SK-N-SH (cell line): ENCODE measurements at regions not wholly inside any gene's neighbourhood (a gene's known extent, or its start where the extent isn't known, plus 50 kb on each side); places are given as distances from the start of the nearest gene placed in this dataset.

Experiments
- CTCF ChIA-PET: fragments of 300-600, 350-600 bp; formaldehyde crosslinking; extraction: SDS; loops from one replicate; lab custom pipeline; 2021; lab: Yijun Ruan, JAX
- POLR2A ChIA-PET: fragments of 350-600 bp; sonication (Branson Sonifier 250); formaldehyde crosslinking; extraction: SDS; loops from one replicate; lab custom pipeline; 2020; ENCODE audit warnings: antibody characterized with exemption, inconsistent platforms; lab: Yijun Ruan, JAX
- DNase-seq: peaks from one replicate; pipeline ENCODE4 v3.0.0; 2012
- H2AFZ ChIP-seq: fragments of 200-600 bp; sonication (generic); 2 replicates; pipeline ENCODE4 v1.8.1; 2016; ENCODE audit warnings: antibody characterized with exemption, mild to moderate bottlenecking, low read depth
- H3F3A ChIP-seq: fragments of 200-600 bp; sonication (generic); replicated peaks from 2 replicates; pipeline ENCODE3; 2016; ENCODE audit warnings: antibody characterized with exemption, mild to moderate bottlenecking; ENCODE audit not compliant: insufficient read depth
- H3K27ac ChIP-seq, 2 experiments: fragments of 200-500 bp in 1 of 2; fragments of 200-600 bp in 1 of 2; sonication (Bioruptor generic) in 1 of 2; sonication (generic), shearing (Covaris generic) in 1 of 2; 2 replicates each; pipeline versions ENCODE4 v1.5.1 to v1.6.1; 2014 to 2016; ENCODE audit warnings: low read depth in 2 of 2, inconsistent platforms in 1 of 2, low read length in 1 of 2, mild to moderate bottlenecking in 1 of 2, mixed read lengths in 1 of 2
- H3K27me3 ChIP-seq: fragments of 200-600 bp; sonication (generic), shearing (Covaris generic); 2 replicates; pipeline ENCODE4 v1.6.1; 2016; ENCODE audit warnings: mixed run types; ENCODE audit not compliant: insufficient read depth
- H3K36me3 ChIP-seq, 2 experiments: fragments of 200-500 bp in 1 of 2; fragments of 200-600 bp in 1 of 2; sonication (Bioruptor generic) in 1 of 2; sonication (generic) in 1 of 2; replicated peaks in 1 of 2; 2 replicates each; pipeline versions ENCODE3 to v1.5.1; 2014 to 2016; ENCODE audit warnings: low read length in 1 of 2, mild to moderate bottlenecking in 1 of 2; ENCODE audit not compliant: insufficient read depth in 2 of 2, control insufficient read depth in 1 of 2
- H3K4me1 ChIP-seq, 2 experiments: fragments of 200-500 bp in 1 of 2; fragments of 200-600 bp in 1 of 2; sonication (Bioruptor generic) in 1 of 2; sonication (generic), shearing (Covaris generic) in 1 of 2; 2 replicates each; pipeline versions ENCODE4 v1.5.1 to v1.6.1; 2014 to 2016; ENCODE audit warnings: low read depth in 1 of 2, low read length in 1 of 2, mixed run types in 1 of 2; ENCODE audit not compliant: insufficient read depth in 2 of 2, control insufficient read depth in 1 of 2
- H3K4me2 ChIP-seq: fragments of 200-600 bp; sonication (generic), shearing (Covaris generic); 2 replicates; pipeline ENCODE4 v1.6.1; 2017; ENCODE audit warnings: mixed run types
- H3K4me3 ChIP-seq, 2 experiments: fragments of 200-500 bp in 1 of 2; fragments of 200-600 bp in 1 of 2; sonication (Bioruptor generic) in 1 of 2; sonication (generic), shearing (Covaris generic) in 1 of 2; 2 replicates each; pipeline versions ENCODE4 v1.5.1 to v1.8.1; 2014 to 2016; ENCODE audit warnings: low read depth in 2 of 2, inconsistent platforms in 1 of 2, low read length in 1 of 2, mild to moderate bottlenecking in 1 of 2, mixed read lengths in 1 of 2, moderate library complexity in 1 of 2
- H3K79me2 ChIP-seq: fragments of 200-600 bp; sonication (generic); 2 replicates; pipeline ENCODE4 v1.8.1; 2017; ENCODE audit warnings: mild to moderate bottlenecking; ENCODE audit not compliant: insufficient read depth
- H3K9ac ChIP-seq: fragments of 200-600 bp; sonication (generic); 2 replicates; pipeline ENCODE4 v1.6.1; 2017; ENCODE audit warnings: mixed run types
- H3K9me2 ChIP-seq: fragments of 200-600 bp; sonication (generic); 2 replicates; pipeline ENCODE4 v1.6.1; 2017; ENCODE audit warnings: mixed run types
- H3K9me3 ChIP-seq: fragments of 200-600 bp; sonication (generic); 2 replicates; pipeline ENCODE4 v1.6.1; 2017; ENCODE audit warnings: mixed run types, mild to moderate bottlenecking, moderate library complexity
- H4K20me1 ChIP-seq: fragments of 200-600 bp; sonication (generic); 2 replicates; pipeline ENCODE4 v1.6.1; 2017; ENCODE audit warnings: mild to moderate bottlenecking, mixed run types; ENCODE audit not compliant: insufficient read depth
- CHD2 ChIP-seq: fragments of 150-350 bp; IDR thresholded peaks from 2 replicates; pipeline ENCODE4 v1.6.1; 2018; ENCODE audit warnings: low read length; ENCODE audit not compliant: partially characterized antibody
- CTCF ChIP-seq: fragments of 200-600 bp; sonication (generic); IDR thresholded peaks from 2 replicates; pipeline ENCODE4 v1.6.1; 2017; ENCODE audit warnings: antibody characterized with exemption, mild to moderate bottlenecking, moderate library complexity
- ELF1 ChIP-seq: IDR thresholded peaks from 2 replicates; pipeline ENCODE4 v1.4.0; 2012
- EP300 ChIP-seq, 2 experiments: IDR thresholded peaks; 2 replicates each; pipeline versions ENCODE4 v1.4.0 to v1.6.1; 2012; ENCODE audit warnings: borderline replicate concordance in 1 of 2, low read depth in 1 of 2, low read length in 1 of 2
- EZH2phosphoT487 ChIP-seq: fragments of 200-600 bp; sonication (generic); IDR thresholded peaks from 2 replicates; pipeline ENCODE4 v1.6.1; 2017; ENCODE audit warnings: low read depth, mixed run types, mild to moderate bottlenecking, antibody characterized with exemption, moderate library complexity, borderline replicate concordance
- FOSL2 ChIP-seq: IDR thresholded peaks from 2 replicates; pipeline ENCODE4 v1.4.0; 2012; ENCODE audit warnings: low read depth, mild to moderate bottlenecking, moderate library complexity, borderline replicate concordance
- FOXJ3 ChIP-seq: sonication (generic); formaldehyde crosslinking; IDR thresholded peaks from 2 replicates; pipeline ENCODE4 v1.5.1; 2020; ENCODE audit warnings: mild to moderate bottlenecking, missing genetic modification reagents
- FOXM1 ChIP-seq: IDR thresholded peaks from 2 replicates; pipeline ENCODE4 v1.4.0; 2012; ENCODE audit warnings: low read depth, mild to moderate bottlenecking
- GABPA ChIP-seq: IDR thresholded peaks from 2 replicates; pipeline ENCODE4 v1.4.0; 2012; ENCODE audit warnings: low read depth, mild to moderate bottlenecking
- IRF3 ChIP-seq: fragments of 150-350 bp; IDR thresholded peaks from 2 replicates; pipeline ENCODE4 v1.6.1; 2016; ENCODE audit warnings: mild to moderate bottlenecking, low read depth, low read length
- JUND ChIP-seq: IDR thresholded peaks from 2 replicates; pipeline ENCODE4 v1.4.0; 2012
- MAX ChIP-seq: IDR thresholded peaks from 2 replicates; pipeline ENCODE4 v1.4.0; 2012; ENCODE audit warnings: low read depth
- MEF2A ChIP-seq: IDR thresholded peaks from 2 replicates; pipeline ENCODE4 v1.4.0; 2012; ENCODE audit warnings: low read depth, borderline replicate concordance
- NFIC ChIP-seq: IDR thresholded peaks from 2 replicates; pipeline ENCODE4 v1.4.0; 2012; ENCODE audit warnings: borderline replicate concordance
- NRF1 ChIP-seq: IDR thresholded peaks from 2 replicates; pipeline ENCODE4 v1.6.1; 2012; ENCODE audit warnings: low read depth, mild to moderate bottlenecking, low read length
- PBX3 ChIP-seq: IDR thresholded peaks from 2 replicates; pipeline ENCODE4; 2012
- POLR2AphosphoS5 ChIP-seq: IDR thresholded peaks from 2 replicates; pipeline ENCODE4 v1.6.1; 2012; ENCODE audit warnings: low read depth, low read length
- RAD21 ChIP-seq: IDR thresholded peaks from 2 replicates; pipeline ENCODE4 v1.6.1; 2012; ENCODE audit warnings: mild to moderate bottlenecking, low read length
- RCOR1 ChIP-seq: fragments of 150-350 bp; IDR thresholded peaks from 2 replicates; pipeline ENCODE4 v1.6.1; 2017; ENCODE audit warnings: antibody characterized with exemption, low read length
- RXRA ChIP-seq: IDR thresholded peaks from 2 replicates; pipeline ENCODE4 v1.4.0; 2012; ENCODE audit warnings: low read depth, mild to moderate bottlenecking, borderline replicate concordance
- SIN3A ChIP-seq: IDR thresholded peaks from 2 replicates; pipeline ENCODE4 v1.6.1; 2012; ENCODE audit warnings: low read depth, mild to moderate bottlenecking, low read length, moderate library complexity, borderline replicate concordance
- SMC3 ChIP-seq: IDR thresholded peaks from 2 replicates; pipeline ENCODE4 v1.6.1; 2012; ENCODE audit warnings: low read depth, low read length, improper control_type of control experiment
- TCF12 ChIP-seq: IDR thresholded peaks from 2 replicates; pipeline ENCODE4 v1.4.0; 2012
- TEAD4 ChIP-seq: IDR thresholded peaks from 2 replicates; pipeline ENCODE4 v1.4.0; 2012; ENCODE audit warnings: mild to moderate bottlenecking, borderline replicate concordance; ENCODE audit not compliant: insufficient read depth
- WGBS: methylation state at CpG from one replicate; pipeline ENCODE4 v1.1.6; 2017; ENCODE audit warnings: low lambda C conversion rate; 5-methylcytosine and 5-hydroxymethylcytosine counted together

- POLR2A ChIA-PET = no interaction called here
- Histone ChIP-seq H3K27me3 (peaks cover 63% of the 10 kb centered on the region), H3K4me3 (no peak overlapping the region), H3K9me3 (no peaks in the 10 kb centered on the region), H2AFZ (no peak overlapping the region), H3K4me2 (no peak overlapping the region), H3K9me2 (no peaks in the 10 kb centered on the region), H3K9ac (no peak overlapping the region), H4K20me1 (no peaks in the 10 kb centered on the region), H3K79me2 (no peaks in the 10 kb centered on the region), H3K4me1 (no peaks in the 10 kb centered on the region), H3K27ac (no peak overlapping the region), H3F3A (no peaks in the 10 kb centered on the region), H3K36me3 (no peaks in the 10 kb centered on the region)
- CTCF ChIA-PET = no interaction called here
- no peak for DNase-seq
- WGBS = 3% methylated on average over 12 of the region's 13 CpGs
- TF ChIP-seq NRF1 (no peak), FOSL2 (no peak), TEAD4 (no peak), CHD2 (no peak), RCOR1 (no peak), SIN3A (no peak), JUND (no peak)
Observed at GRCh38 chr5:2164586-2164985, 281.9 kb upstream of the IRX4 start.

GRCh38 chr5:2163940-2164490 lies 281.3 kb upstream of the IRX4 start:
- Histone ChIP-seq H3K27me3 (peaks cover 57% of the 10 kb centered on the region), H3F3A (no peaks in the 10 kb centered on the region), H3K4me2 (no peak overlapping the region), H3K9ac (no peak overlapping the region), H3K79me2 (no peaks in the 10 kb centered on the region), H3K9me3 (no peaks in the 10 kb centered on the region), H3K9me2 (no peaks in the 10 kb centered on the region), H3K4me1 (no peaks in the 10 kb centered on the region), H3K36me3 (no peaks in the 10 kb centered on the region), H3K4me3 (no peak overlapping the region), H3K27ac (no peak overlapping the region), H2AFZ (no peak overlapping the region), H4K20me1 (no peaks in the 10 kb centered on the region)
- POLR2A ChIA-PET = no interaction called here
- CTCF ChIA-PET = interaction anchor here (0.6 kb wide), 1 partner anchor 12 kb away, joined by 3 read pairs; no protein-coding TSS in a partner anchor
- TF ChIP-seq EP300 (IDR thresholded peaks at IDR 0.05; ENCODE audit: borderline replicate concordance in 1 of 2, low read depth in 1 of 2, low read length in 1 of 2) (no peak), ELF1 (no peak), NRF1 (no peak), EZH2phosphoT487 (no peak), RAD21 (no peak), MEF2A (no peak), RCOR1 (no peak), SMC3 (no peak), PBX3 (no peak), CHD2 (no peak), IRF3 (no peak), MAX (no peak), RXRA (no peak), POLR2AphosphoS5 (no peak), CTCF (no peak), FOXJ3 (CRISPR knock-in tag) (no peak), FOXM1 (no peak), GABPA (no peak), TCF12 (no peak), NFIC (no peak)
- 2% methylated on average over 16 of the region's 16 CpGs for WGBS
- no peak for DNase-seq
